Lower leg skin (tissue), 3 donors: ENCODE measurements at regions not wholly inside any gene's neighbourhood (a gene's known extent, or its start where the extent isn't known, plus 50 kb on each side); places are given as distances from the start of the nearest gene placed in this dataset.
"Not testable (repeated sequence)": the region's sequence is repeated elsewhere in the genome, so short reads cannot be mapped to it uniquely, and the experiment has no call there.

Experiments used
- CTCF ChIP-seq, 3 donors: fragments of 450-650 bp; IDR thresholded peaks; one replicate each; pipeline ENCODE4 v1.5.1; 2016; ENCODE audit warnings: antibody characterized with exemption in 3 of 3, mild to moderate bottlenecking in 3 of 3, moderate library complexity in 2 of 3
- POLR2A ChIP-seq, 2 donors: fragments of 450-650 bp; IDR thresholded peaks; one replicate each; pipeline ENCODE4 v1.6.1; 2016 to 2017; ENCODE audit warnings: antibody characterized with exemption in 2 of 2, mild to moderate bottlenecking in 1 of 2, moderate library complexity in 1 of 2

DNA sequence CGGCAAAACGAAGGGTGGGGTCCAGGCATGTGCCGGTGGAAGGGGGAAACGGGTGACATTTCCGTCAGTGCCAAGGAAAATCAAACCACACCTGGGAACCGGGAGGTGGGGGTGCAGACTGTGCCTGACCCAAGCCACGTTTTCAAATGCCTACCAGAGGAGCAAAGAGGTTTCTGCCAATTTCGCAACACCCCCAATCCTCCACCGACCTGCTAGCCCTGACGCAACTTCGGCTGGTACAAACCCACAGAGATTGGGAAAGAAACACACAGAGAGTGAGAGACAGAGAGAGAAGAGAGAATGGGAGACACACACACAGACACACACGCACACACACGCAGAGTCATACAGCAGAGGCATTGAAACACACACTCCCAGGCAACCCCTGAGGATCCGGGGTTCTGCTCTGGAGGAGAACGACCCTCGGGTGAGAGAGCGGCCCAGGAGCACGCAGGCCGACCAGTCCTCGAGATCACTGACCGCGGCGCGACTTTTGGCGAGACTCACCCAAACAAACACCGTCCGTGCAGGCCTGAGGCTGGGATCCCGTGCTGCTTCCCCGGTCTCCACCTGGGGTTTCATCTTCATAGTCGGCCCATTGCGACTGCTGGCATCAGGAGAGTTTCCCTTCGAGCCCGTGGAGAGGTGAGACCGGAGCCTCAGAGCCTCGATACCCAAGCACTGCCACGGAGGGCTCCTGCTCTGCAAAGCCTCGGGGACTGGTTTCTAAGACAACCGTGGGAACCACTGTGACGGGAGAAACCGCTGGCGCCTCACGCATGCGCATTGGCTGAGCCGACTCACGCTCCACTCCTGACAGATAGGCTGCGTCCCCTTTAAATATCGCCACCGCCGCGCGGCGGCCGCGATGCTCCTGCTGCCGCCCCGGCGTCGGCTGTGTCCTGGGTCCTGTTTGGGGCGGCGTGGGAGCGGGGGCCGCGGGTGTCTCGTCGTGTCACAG lies 697.9 kb upstream of the TPTE start:
- not testable (repeated sequence) for TF ChIP-seq POLR2A, CTCF (IDR thresholded peaks at IDR 0.05)
